Activated CD4-positive, CD25-positive, alpha-beta regulatory T cell treated with anti-CD3 and anti-CD28 coated beads, Interleukin-2, amount 50 U/mL, for 24 hours (primary cell): ENCODE measurements at regions not wholly inside any gene's neighbourhood (a gene's known extent, or its start where the extent isn't known, plus 50 kb on each side); places are given as distances from the start of the nearest gene placed in this dataset.
"Not testable (repeated sequence)": the region's sequence is repeated elsewhere in the genome, so short reads cannot be mapped to it uniquely, and the experiment has no call there.

Source experiments
- ATAC-seq, 2 donors: fragments of 150-1000 bp; cut with Tn5 transposase; one replicate each; pipeline ENCODE4 v1.10.0; 2021; ENCODE audit warnings: mild to moderate bottlenecking in 1 of 2, moderate library complexity in 1 of 2

DNA sequence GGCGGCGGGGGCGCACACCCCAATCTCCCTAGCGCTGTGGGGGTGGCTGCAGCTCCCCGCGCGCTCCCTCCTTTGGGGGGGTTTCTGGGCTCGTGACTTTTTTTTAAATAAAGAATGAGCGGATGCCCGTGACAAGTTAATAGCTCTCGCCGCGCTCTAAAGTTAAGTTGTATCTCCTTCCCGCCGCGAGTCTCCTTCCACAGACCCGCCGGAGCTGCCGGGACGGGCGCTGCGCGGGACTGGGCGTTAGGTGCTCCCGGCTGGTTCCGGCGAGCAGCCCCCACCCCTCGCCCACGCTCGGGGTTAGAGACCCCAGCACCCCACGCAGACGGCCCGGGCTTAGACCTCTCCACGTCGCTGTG, 82.6 kb upstream of the HMGA2 start:
- ATAC-seq: no peak

DNA sequence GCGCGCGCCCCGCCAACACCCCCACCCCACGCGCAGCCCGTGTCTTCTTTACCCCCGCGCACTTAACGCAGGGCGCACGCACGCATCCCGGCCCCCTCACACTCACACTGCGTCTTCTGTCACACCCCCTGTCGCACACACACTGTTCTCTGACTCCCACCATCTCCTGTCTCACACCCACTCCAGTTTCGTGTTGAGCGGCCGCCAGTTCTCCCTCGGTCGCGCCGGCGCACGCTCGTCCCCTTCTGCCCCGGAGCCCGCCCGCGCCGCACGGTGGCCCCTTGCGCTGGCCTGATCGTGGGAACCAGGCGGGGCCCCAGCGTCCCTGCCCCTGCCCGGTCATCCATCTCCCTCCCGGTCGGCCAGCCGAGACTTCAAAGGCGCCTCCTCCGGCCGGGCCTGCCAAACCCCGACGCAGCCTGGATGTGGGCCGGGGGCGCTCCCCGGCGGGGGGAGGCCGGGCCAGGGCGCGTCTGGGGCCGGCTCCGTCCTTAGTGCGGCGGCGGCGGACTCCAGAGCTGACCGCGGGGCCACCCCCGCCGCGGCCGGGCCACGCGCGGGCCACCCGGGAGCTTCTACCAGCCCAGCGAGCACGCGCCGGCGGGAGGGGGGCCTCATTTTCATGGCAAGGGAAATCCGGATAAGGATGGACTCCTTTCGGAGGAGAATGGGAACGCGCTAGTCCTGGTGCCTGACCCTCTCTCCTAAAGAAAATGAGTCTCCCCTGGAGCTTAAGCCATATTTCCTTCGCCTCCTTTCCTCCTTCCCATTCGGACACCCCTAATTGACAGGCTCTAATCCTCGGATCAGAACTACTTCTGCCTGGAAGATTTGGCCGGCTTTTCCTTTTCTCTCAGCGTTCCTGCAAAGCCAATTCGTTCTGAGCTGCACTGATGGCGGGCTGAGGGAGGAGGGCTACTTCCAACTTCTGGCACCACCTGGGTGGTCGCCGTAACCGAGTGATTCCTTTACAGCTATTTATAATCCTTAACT, 82.0 kb upstream of the HMGA2 start:
- peak in 1 of 2 donors; percentile 25 for ATAC-seq

DNA sequence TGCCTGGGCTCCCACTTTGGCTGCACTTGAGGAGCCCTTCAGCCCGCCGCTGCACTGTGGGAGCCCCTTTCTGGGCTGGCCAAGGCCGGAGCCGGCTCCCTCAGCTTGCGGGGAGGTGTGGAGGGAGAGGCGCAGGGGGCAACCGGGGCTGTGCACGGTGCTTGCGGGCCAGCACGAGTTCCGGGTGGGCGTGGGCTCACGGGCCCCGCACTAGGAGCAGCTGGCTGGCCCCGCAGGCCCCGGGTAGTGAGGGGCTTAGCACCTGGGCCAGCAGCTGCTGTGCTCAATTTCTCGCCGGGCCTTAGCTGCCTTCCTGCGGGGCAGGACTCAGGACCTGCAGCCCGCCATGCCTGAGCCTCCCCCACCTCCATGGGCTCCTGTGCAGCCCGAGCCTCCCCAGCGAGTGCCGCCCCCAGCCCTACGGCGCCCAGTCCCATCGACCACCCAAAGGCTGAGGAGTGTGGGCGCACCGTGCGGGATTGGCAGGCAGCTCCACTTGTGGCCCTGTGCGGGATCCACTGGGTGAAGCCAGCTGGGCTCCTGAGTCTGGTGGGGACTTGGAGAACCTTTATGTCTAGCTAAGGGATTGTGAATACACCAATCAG, 79.9 kb upstream of the HMGA2 start:
- not testable (repeated sequence) for ATAC-seq

DNA sequence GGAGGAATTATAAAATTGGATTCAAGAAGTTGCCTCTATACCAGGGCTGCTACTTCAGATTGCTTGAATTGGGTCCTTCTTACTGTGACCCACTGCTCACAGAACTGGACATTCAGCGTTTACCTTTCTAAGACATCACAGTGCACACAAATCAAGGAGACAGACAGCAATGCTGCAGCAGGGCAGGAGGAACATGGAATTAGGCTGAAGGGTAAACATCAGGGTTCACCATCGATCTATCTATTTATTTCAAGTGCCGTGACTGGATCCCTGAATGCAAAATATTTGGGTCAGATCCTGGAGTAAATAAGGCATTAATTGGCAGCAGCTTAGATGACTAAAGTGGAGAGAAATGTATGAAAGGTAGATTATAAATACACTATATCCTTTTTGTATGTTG, 76.9 kb upstream of the HMGA2 start:
- ATAC-seq: no peak

DNA sequence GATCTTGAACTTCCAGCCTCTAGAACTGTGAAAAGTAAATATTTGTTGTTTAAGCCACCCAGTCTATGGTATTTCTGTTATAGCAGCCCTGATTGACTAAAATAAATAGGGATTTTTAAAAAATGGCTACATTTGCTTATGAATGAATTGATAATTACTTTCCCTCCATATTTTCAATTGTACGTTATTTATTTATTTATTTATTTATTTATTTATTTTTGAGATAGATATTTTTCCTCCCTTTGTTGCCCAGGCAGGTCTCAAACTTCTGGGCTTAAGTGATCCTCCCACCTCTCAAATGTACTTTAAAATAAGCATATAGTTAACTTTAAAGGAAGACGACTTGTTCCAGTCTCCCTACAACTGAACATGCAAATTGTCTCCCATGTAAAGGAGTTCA, 76.0 kb upstream of the HMGA2 start:
- ATAC-seq: no peak

DNA sequence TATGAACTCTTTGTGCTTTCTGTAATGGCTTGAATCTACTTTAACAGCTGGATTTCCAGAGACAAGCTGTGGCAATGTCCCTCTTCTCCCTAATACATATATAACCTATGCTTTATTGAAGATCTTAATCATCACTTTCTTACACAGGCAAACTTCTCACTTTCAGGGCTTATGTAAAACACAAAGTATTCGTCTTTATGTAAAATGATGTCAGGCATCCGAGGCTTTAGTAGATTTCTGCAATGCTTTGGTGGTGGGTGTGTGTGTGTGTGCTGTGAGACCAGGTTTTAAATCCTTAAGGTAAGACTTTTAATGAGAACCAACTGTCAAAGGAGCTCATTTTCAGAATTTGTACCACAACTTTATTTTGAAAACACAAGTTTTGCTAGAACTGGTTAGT, 70.0 kb upstream of the HMGA2 start:
- ATAC-seq: no peak

DNA sequence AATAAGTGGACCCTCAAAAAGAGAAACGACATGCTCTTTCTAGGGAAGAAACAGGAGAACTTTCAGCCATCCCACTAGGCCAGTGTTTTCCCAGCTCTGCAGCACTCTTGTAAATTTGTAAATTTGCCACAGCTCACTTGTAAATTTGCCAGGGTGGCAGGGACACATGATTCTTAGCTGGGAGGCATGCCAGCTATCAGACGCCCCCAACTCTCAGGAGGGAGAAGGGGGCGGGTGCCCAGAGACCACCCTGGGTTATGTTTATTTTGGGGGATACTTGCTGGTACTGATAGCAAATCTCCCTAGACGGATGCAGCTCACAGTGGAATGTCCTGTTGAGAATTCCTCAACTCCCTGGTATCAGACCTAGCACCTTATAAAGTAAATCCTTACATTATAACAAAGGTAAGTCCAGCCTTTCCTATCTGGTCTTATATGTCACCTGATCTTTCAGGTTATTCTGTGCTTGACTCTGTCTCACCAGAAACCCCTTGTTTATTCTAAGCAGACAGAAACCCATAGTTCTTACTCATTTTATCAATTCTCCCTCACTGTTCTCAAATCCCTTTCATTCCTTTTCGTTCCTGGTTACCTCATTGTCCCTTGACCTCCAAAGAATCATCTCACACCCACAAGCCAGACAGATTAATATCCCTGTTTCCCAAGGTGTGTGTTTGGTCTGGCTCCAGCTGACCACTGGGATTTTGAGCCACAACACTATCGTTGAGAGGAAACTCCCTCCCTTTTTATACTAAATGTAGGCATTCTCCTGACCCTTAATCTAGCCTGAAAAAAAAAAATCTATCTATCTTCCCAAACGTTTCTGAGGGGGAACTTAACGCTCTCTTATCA, 69.3 kb upstream of the HMGA2 start:
- no peak for ATAC-seq

DNA sequence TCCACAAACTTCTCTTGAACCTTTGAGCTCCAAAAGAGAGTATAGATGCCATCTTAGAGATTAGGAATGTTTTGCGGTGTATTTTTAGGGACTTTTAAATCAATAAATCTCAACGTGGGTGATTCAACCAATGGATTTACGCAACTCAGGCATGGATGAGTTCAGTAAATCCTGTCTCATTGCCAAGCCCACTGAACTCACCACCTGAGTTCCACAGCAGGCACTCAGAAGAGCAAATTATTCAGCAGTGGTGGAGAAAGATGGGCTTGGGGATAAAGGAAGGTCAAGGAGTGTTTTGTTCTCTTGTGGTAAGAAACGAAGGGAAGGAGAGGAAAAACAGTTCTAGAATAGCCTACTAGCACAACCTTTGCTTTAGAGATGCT, 68.7 kb upstream of the HMGA2 start:
- ATAC-seq: no peak

DNA sequence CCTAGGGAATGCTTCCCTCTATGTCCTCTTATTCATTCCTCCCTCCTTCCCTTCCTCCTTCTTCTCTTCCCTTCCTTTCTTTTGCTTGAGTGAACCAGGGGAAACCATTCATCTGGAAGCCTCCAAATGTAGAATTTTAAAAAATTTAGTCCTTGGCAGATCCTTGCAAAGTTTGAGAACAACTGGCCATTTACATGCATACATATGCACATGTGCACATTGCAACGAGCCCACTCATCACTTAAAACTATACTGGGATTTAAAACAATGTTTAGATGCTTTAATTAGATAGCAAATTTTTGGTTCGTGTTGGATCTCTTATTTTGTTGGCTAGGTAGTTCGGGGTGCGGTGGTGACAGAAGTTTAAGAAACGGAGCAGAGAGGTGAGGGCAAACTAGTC, 68.0 kb upstream of the HMGA2 start:
- no peak for ATAC-seq

DNA sequence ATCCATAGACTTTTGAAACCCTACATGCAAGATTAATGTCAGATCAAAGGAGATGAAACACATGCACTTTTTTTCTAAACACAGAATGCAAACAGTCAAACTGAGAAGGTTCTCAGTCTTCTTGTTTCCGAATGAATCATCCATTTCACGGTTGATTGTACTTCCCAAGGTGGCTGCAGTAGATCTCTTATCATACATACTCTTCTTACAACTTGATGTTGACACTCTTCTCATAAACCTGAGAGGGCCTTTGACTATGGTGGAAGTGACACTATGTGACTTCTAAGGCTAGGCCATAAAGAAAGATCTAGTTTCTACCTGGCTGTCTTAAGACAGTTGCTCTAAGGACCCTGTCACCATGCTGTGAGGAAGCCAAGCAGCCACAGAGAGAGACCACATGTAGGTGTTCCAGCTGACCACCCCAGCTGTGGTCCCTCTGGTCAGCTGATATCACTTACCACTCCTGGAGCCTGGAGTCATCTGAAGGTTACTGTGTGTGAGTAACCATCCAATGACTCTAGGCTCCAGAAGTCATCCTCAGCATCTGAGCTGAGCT, 67.2 kb upstream of the HMGA2 start:
- peak; percentile 35 to 59 for ATAC-seq

DNA sequence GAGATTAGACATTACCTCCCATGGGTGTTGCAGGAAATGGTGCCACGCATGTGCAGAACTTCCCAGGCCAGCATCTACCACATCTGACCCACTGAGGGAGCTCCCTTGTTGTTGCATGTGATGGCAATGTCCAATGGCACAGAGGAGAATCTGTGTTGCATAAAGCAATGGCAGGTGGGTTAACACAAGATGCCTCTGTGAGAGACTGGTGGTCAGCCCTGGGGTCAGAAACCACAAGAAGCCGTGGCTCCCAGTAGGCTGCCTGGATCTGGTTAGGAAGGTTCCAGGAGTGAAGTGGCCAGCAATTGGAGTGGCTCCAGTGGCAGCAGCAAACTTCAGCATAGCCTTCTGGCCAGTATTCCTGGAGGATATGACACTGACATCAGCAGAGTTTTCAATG, 65.9 kb upstream of the HMGA2 start:
- no peak for ATAC-seq

DNA sequence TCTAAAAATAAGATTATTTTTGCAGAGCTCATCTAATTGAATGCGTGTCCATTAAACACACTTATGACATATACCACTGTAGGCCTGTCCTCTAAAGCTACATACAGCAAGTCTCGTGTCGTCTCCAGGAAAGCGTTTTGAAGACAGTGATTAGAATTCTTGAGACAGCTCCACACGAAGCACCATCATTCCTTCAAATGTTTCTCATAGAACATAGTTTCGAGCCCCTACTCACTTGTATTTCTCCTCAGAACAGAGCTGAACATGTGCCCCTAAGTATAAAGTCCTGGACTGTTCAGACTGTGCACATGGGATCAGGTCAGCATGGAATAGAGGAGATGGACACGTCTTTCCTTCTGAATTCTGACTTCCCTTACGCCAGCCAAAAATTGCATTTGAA, 64.5 kb upstream of the HMGA2 start:
- no peak for ATAC-seq

DNA sequence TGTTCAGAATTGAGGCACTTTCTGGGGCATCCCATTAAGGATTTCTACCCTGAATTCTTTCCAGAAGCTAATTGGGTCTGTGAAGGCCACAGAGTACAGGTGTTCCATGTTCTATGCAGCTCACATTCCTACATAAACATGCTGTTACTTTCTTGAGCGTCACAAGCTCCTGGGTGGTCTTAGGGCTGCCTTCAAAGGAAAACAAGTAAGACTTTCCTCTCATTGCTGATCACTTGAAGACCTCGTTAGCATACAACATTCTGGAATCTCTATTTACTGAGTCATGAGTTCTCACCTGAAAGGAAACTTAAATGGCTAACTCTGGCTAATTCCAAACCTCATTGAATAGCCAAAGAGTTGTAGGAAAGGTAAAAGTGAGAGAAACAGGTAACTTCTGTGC, 63.0 kb upstream of the HMGA2 start:
- ATAC-seq: no peak

DNA sequence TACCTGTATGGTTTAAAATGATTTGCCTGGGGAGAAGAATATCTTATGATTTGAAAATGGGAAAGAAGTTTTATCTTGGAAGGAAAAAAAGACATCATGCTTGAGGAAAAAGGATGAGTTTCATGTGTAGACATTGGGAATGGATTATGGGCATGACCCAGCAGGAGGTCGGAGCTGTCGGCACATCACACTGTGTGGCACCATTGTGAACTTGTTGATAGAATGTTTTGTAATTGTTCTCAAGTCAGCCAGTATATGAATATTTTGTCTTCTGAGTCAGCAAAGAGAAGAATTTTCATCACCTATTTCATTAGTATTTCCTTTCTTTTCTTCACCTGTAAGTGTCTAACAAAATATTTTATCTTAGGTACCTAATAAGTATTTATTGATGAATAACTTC, 60.0 kb upstream of the HMGA2 start:
- ATAC-seq: no peak

DNA sequence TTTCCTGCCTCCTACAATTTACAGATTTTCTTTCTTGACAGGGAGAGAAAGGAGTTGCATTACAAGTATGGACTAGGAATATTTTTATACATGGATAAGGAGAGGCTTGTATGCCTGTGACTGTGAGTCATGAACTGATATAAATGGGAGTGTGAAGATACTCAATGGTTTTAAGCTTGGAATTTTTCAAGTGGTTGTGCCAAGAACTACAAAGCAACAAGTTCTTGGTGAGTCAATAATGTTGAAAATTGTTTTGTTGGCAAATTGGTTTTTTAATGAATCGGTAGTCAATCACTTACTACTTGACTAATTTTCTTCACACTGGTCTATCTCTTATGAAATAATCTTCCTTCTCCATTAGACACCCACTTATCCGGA, 58.9 kb upstream of the HMGA2 start:
- ATAC-seq: no peak

DNA sequence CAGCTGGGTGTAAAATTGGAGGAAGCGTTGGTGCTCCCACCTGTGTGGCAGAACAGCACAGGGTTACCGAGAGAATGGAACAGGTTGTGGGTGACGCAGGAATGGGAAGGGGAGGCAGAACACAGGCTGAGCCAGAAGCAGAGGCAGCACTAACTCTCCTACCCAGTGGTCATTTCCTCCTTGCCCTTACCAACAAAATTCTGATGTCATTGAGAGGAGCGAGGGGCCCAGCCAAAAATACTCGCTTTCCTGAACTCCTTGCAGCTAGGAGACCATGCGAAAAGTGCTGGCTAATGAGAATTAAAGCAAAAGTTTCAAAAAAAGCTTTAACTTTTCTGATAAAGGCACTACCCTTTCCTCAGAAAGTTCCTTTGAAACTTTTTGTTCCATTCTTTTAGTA, 54.4 kb upstream of the HMGA2 start:
- no peak for ATAC-seq
